Uterus (tissue), 3 donors: ENCODE measurements at regions not wholly inside any gene's neighbourhood (a gene's known extent, or its start where the extent isn't known, plus 50 kb on each side); places are given as distances from the start of the nearest gene placed in this dataset.
A peak's percentile ranks its signal among the peaks of the same experiment; 100 is the strongest.

Experiments used
- DNase-seq, 2 donors: peaks; one replicate each; pipeline ENCODE4 v3.0.0-alpha.2; 2019 to 2020
- H3K27ac ChIP-seq, 2 donors: fragments of 200-600 bp; sonication (generic); 1 replicate in 1 of 2; 2 replicates in 1 of 2; pipeline ENCODE4 v1.5.1; 2016 to 2018
- H3K27me3 ChIP-seq, 2 donors: fragments of 200-600 bp; sonication (generic); one replicate each; pipeline ENCODE4 v1.5.1; 2018 to 2019; ENCODE audit warnings: control low read depth in 1 of 2
- H3K36me3 ChIP-seq, 2 donors: fragments of 200-600 bp; sonication (generic); one replicate each; pipeline ENCODE4 v1.5.1; 2019; ENCODE audit warnings: control low read depth in 1 of 2
- H3K4me1 ChIP-seq, 2 donors: fragments of 200-600 bp; sonication (generic); one replicate each; pipeline ENCODE4 v1.5.1; 2018 to 2019; ENCODE audit warnings: control low read depth in 1 of 2
- H3K4me3 ChIP-seq, 2 donors: fragments of 200-600 bp; sonication (generic); 1 replicate in 1 of 2; 2 replicates in 1 of 2; pipeline ENCODE4 v1.5.1; 2018 to 2019; ENCODE audit warnings: mild to moderate bottlenecking in 1 of 2
- H3K9me3 ChIP-seq, 2 donors: fragments of 200-600 bp; sonication (generic); one replicate each; pipeline ENCODE4 v1.5.1; 2019; ENCODE audit warnings: control low read depth in 1 of 2
- POLR2A ChIP-seq, 2 donors: fragments of 450-650 bp; IDR thresholded peaks; one replicate each; pipeline ENCODE4 v1.6.1; 2016; ENCODE audit warnings: antibody characterized with exemption in 2 of 2, mild to moderate bottlenecking in 1 of 2, moderate library complexity in 1 of 2
- intact Hi-C: fragments of 100-400 bp; cut with DNase I; formaldehyde crosslinking; loops from one replicate; pipeline ENCODE4 v1.15.1; 2023; ENCODE audit warnings: low total_unique reads
- TF ChIP-seq, protein P1 (sequence below), 4 experiments: fragments of 200-600 bp in 2 of 4; fragments of 450-650 bp in 2 of 4; sonication (generic) in 2 of 4; IDR thresholded peaks; one replicate each; pipeline ENCODE4 v1.5.1; 2016 to 2019; ENCODE audit warnings: antibody characterized with exemption in 4 of 4, mild to moderate bottlenecking in 2 of 4, moderate library complexity in 1 of 4
- donor health status: DM: yes; HTN: yes; CAD: no.

- Histone ChIP-seq H3K9me3 (no peaks in the 10 kb centered on the region), H3K27me3 (no peaks in the 10 kb centered on the region), H3K36me3 (no peaks in the 10 kb centered on the region), H3K27ac (peak overlapping the region; percentile 69 to 79), H3K4me3 (no peak overlapping the region), H3K4me1 (peaks cover 0 to 17% of the 10 kb centered on the region in 2 donors)
- peak in 1 of 2 donors; percentile 46 for DNase-seq
- intact Hi-C loops = loop anchor here (5.0 kb wide), 1 partner anchor 123 kb away; no protein-coding TSS in a partner anchor
- TF ChIP-seq, protein P1, sequence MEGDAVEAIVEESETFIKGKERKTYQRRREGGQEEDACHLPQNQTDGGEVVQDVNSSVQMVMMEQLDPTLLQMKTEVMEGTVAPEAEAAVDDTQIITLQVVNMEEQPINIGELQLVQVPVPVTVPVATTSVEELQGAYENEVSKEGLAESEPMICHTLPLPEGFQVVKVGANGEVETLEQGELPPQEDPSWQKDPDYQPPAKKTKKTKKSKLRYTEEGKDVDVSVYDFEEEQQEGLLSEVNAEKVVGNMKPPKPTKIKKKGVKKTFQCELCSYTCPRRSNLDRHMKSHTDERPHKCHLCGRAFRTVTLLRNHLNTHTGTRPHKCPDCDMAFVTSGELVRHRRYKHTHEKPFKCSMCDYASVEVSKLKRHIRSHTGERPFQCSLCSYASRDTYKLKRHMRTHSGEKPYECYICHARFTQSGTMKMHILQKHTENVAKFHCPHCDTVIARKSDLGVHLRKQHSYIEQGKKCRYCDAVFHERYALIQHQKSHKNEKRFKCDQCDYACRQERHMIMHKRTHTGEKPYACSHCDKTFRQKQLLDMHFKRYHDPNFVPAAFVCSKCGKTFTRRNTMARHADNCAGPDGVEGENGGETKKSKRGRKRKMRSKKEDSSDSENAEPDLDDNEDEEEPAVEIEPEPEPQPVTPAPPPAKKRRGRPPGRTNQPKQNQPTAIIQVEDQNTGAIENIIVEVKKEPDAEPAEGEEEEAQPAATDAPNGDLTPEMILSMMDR (IDR thresholded peaks at IDR 0.05) = peak in 2 of 4 experiments; percentile 2 to 13
- no peak for TF ChIP-seq POLR2A (IDR thresholded peaks at IDR 0.05)
Measured at GRCh38 chr7:25385506-25386136, 157.3 kb upstream of the NPVF start.

DNA sequence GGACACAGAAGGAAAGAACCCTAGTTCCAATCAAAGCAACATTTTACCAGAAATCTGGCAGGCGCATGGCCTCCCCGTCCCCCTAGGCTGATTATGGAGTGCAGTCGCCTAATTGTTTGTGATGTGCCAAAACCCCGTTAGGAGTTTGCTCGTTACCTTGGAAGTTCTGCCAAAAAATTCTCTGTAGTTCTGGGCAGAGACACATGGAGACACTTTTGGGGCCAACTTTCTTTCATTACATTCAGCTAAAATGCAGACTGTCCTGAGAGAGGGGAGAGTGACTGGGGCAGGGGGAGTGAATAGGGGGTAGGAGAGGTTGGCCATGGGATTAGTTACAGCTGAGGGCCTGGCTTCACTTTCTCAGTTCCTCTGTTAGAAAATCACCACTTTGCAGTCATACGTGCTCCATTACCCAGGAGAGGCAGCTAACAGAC lies 158.0 kb upstream of the NPVF start:
- intact Hi-C loops = loop anchor here (5.0 kb wide), 1 partner anchor 124 kb away; no protein-coding TSS in a partner anchor

DNA sequence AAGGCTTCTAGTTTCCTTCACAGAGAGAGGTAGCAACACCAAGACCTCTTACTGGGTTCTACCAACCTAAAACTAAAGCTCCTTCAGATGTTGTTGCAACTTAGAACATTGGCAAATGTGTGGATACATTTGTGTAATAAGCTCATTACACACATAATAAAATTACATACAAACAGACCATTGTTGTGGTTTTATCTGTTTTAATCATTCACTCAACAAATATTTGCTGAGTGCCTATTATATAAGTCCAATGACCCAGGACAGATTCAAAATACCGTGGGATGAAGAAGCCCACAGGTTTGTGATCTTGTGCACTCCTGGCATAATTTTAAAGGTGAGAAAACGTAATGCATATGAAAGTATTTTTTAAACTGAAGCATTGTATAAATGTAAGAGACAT lies 160.4 kb upstream of the NPVF start:
- DNase-seq = no peak
- Histone ChIP-seq H3K36me3 (no peaks in the 10 kb centered on the region), H3K4me1 (peaks cover 0 to 21% of the 10 kb centered on the region in 2 donors), H3K27me3 (no peaks in the 10 kb centered on the region), H3K9me3 (no peaks in the 10 kb centered on the region), H3K4me3 (no peak overlapping the region), H3K27ac (no peak overlapping the region)
- TF ChIP-seq, protein P1 (IDR thresholded peaks at IDR 0.05) = no peak
- no peak for TF ChIP-seq POLR2A (IDR thresholded peaks at IDR 0.05)
- intact Hi-C loops = loop anchor here (5.0 kb wide), 1 partner anchor 126 kb away; no protein-coding TSS in a partner anchor

More for the DNA sequence above, 158.0 kb upstream of the NPVF start:
- Histone ChIP-seq H3K27me3 (no peaks in the 10 kb centered on the region), H3K27ac (peak overlapping the region; percentile 69 to 79), H3K4me1 (peaks cover 0 to 15% of the 10 kb centered on the region in 2 donors), H3K4me3 (no peak overlapping the region), H3K9me3 (no peaks in the 10 kb centered on the region), H3K36me3 (no peaks in the 10 kb centered on the region)
- no peak for TF ChIP-seq POLR2A (IDR thresholded peaks at IDR 0.05)
- TF ChIP-seq, protein P1 (IDR thresholded peaks at IDR 0.05) = no peak
- DNase-seq = no peak

DNA sequence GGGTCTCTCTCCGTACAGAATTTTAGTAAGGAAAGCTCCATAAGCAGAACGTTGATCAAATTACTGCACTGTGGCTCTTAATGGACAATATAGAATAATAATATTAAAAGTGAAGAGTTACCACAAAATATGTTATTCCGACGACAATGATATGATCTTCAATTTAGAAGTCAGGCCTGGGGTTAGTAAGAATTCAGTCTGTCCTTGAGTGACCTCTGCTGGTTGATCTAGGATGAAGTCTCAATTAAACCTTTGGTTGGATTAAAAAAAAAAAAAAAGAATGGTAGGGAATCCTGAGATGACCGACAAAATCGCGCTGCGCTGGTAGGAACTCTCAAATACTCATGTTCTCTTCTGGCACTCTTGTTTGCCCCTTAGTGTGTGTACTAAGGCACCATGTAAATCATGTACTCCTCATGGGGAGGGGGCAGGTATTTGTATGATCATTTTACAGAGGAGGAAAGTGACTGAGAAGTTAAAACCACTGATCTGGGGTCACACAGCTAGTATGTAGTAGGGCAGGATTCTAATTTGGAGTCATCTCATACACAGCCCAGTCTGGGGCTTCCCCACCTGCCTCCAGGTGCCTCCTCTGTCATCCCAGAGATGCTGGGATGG lies 161.3 kb upstream of the NPVF start:
- Histone ChIP-seq H3K4me3 (no peak overlapping the region), H3K9me3 (no peaks in the 10 kb centered on the region), H3K4me1 (peaks cover 0 to 21% of the 10 kb centered on the region in 2 donors), H3K36me3 (no peaks in the 10 kb centered on the region), H3K27ac (peak overlapping the region in 1 of 2 donors; percentile 8), H3K27me3 (no peaks in the 10 kb centered on the region)
- no peak for TF ChIP-seq POLR2A (IDR thresholded peaks at IDR 0.05)
- TF ChIP-seq, protein P1 (IDR thresholded peaks at IDR 0.05) = peak; percentile 67 to 77 (median 71)
- intact Hi-C loops = loop anchor here (5.0 kb wide), 3 partner anchors 127 to 463 kb away; no protein-coding TSS in a partner anchor
- DNase-seq = no peak

GRCh38 chr7:25391295-25391861 lies 163.1 kb upstream of the NPVF start:
- Histone ChIP-seq H3K4me1 (peaks cover 0 to 14% of the 10 kb centered on the region in 2 donors), H3K9me3 (no peaks in the 10 kb centered on the region), H3K27me3 (no peaks in the 10 kb centered on the region), H3K36me3 (no peaks in the 10 kb centered on the region), H3K27ac (peak overlapping the region; percentile 77 to 89), H3K4me3 (no peak overlapping the region)
- TF ChIP-seq, protein P1 (IDR thresholded peaks at IDR 0.05) = peak; percentile 53 to 73 (median 58)
- TF ChIP-seq POLR2A (IDR thresholded peaks at IDR 0.05) = no peak
- intact Hi-C loops = loop anchor here (5.0 kb wide), 2 partner anchors 176 to 461 kb away; no protein-coding TSS in a partner anchor
- no peak for DNase-seq
